CD4-positive, alpha-beta T cell treated with Interleukin-4 for 4 hours (primary cell): ENCODE measurements at regions not wholly inside any gene's neighbourhood (a gene's known extent, or its start where the extent isn't known, plus 50 kb on each side); places are given as distances from the start of the nearest gene placed in this dataset.
"Not testable (repeated sequence)": the region's sequence is repeated elsewhere in the genome, so short reads cannot be mapped to it uniquely, and the experiment has no call there.

Experiments used
- DNase-seq: peaks from one replicate; pipeline ENCODE4 v3.0.0-alpha.2; 2020

DNA sequence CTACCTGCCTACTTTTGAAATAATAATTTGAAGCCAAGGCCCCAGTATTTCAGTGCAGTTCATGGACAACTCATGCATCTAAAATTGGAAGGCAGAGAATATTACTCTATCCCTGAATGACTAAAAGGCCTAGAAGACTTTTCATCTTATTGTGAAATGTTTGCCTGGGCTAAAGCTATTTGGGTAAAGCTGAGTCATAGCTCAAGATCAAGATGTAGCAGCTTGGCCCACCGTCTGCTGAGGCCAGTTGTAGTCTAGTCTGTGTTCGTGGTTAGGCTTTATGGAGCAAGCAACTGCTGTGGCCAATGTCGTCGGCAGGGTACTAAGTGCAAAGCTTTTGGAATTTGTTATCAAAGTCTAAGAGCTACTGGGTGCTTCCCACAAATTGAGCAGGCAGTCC, 929.1 kb downstream of the RAB28 start:
- DNase-seq = no peak

DNA sequence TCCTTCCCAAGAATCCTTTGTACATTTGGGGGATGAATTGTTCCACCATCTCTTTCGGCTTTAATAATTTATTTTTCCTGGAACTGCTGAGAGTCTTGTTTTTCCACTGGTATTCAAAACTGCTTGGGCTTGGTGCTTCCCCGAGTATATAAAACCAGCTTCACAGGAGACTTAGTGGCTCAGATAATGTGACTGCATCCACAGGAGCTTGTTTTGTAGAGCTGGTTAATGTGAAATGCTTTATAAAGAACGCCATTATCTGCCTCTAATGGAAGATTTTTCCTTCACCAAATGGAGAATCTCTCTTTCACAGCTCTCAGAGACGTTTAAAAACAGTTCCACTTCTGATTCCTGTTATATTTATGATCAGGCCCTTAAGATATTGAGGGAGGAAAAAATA, 935.5 kb downstream of the RAB28 start:
- no peak for DNase-seq

DNA sequence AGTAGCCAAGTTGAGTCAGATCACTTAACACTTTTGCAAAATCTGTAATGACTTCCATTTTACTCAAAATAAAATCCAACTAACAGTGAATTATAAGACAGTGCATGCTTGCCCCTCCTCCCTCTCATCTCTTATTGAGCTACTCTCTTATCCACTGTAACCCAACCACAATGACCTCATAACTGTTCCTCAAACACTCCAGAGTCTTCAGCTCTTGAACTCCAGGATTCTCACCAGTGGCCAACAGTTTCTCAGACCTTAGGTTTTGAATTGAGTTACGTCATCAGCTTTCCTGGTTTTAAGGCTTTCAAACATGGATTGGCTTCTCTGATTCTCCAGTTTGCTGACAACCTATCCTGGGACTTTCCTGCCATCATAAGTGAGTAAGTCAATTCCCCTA, 938.3 kb downstream of the RAB28 start:
- no peak for DNase-seq

DNA sequence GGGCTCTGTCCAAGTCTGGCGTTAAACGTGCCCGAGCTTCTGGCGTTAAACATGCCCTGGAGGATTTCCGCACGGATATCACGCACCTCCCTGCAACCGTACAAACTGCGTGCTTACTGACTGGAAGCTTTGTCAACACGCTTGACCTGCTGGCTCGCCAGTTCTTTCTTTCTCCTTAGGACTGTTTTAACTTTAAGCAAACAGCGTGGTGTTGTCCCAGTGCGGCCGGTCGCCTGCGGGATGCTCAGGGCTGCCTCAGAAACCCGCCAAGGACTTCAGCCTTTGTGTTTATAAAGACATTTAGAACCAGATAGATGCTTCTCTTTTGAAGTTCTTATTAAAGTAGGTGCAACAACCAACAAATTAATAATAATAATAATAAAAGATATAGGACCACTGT, 946.0 kb downstream of the RAB28 start:
- DNase-seq = no peak

DNA sequence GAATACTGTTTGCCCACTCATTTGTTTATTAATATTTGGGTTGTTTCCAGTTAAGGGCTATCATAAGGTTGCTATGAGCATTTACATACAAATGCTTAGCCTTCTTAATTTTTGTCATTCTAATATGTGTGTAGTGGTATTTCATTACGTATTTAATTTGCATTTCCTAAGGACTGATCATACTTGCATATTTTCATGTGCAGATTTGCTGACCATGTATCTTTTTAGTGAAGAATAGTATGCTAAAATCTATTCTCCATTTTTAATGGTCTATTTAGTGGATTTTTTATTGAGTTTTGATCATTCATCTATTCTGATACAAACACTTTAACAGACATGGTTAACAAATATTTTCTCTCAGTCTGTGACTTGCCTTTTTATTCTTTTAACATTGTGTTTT, 949.5 kb downstream of the RAB28 start:
- no peak for DNase-seq

DNA sequence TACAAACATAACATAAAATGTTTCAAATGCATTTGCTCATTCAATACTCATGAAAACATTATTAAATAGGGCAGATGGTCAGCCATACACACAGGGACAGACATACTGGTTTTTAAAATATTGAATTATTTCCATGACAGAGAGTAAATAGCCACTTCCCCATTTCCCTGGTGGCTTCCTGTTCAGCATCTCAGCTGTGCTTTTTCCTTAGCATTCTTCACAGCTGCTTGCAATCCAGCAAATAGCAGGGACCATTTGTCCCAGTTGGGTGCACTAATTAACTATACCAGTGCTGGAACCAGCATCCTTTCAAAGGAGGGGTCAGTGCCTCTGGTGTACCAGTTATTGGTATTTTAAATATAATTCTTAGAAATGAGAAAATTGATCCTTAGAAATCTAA, 964.7 kb downstream of the RAB28 start:
- DNase-seq = no peak

DNA sequence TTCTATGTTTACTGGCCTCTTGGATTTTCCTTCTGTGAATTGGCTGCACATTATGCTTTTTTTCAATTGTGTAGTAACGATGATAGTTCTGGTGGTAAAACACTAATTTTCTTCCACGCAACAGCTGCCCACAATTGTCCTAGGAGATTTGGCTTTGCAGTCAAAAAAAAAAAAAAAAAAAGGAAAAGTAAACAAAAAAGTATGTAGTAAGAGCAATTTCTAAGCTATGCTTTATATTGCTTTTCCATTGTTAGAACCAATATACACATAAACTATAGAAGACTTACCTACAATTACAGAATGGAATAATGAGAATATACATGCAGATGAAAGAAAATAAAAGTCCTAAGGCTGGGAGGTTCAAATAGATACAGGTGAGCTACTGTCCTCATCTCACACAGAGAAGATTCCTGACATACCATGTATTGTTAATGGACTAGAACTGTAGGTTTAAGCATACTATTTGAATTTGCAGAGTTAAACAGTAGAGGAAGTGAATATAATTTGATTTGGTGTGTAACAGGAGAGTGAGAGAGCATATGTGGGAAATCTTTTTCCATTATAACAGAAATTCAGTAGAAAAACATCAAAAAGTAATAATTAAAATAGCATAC, 976.2 kb downstream of the RAB28 start:
- no peak for DNase-seq

DNA sequence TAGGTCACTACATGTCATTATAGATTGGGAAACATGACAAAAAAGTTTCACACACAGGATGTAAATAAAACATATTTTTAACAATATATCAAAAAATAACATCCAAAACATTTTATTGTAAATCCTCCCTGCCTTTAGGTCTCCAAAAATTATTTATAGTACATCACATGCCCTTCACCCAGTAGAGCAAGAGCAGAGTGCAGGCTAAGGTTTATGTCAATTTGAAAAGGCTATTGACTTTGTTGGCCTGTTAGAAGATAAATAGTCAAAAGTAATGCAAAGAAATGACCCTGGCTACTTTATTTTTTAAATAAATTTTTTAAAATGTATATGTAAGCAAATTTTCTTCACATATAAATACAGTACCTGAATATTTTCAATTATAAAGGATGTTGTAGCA, 983.7 kb downstream of the RAB28 start:
- DNase-seq = no peak

DNA sequence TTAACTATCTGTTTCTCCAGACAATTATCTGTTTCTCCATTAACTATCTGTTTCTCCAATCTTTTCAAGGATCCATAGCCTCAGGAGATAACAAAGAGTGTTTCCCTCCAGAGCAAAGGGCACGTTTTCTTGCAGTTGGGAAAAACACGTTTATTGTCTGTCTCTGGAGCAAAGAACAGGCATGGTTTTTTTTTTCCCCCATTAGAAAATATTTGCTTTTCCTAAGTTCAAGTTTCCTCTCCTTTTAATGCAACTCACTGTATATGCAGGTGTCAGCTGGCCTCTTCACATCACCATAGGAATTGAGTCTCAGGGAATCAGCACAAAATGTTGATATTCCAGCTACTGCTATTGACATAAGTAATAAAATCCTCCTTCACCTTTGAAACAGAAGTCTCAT, 984.4 kb downstream of the RAB28 start:
- DNase-seq = no peak

DNA sequence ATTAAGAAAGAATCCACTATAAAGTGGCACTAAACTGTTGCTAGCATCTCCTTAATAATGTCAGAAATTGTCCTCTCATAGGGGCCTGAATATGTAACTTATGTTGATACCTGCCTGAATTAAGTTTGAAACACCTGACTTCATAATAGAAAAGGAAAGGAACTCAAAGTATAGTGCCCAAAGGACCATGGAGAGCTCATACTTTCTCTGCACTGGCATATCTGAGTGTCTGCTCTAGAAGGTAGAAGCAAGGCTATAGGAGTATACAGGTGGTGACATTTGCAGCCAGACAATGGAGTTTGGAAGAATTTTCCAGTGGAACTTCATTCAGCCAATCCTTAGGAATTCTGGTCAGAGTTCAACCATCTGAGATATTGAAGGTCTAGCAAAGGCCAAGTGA, 988.9 kb downstream of the RAB28 start:
- no peak for DNase-seq

DNA sequence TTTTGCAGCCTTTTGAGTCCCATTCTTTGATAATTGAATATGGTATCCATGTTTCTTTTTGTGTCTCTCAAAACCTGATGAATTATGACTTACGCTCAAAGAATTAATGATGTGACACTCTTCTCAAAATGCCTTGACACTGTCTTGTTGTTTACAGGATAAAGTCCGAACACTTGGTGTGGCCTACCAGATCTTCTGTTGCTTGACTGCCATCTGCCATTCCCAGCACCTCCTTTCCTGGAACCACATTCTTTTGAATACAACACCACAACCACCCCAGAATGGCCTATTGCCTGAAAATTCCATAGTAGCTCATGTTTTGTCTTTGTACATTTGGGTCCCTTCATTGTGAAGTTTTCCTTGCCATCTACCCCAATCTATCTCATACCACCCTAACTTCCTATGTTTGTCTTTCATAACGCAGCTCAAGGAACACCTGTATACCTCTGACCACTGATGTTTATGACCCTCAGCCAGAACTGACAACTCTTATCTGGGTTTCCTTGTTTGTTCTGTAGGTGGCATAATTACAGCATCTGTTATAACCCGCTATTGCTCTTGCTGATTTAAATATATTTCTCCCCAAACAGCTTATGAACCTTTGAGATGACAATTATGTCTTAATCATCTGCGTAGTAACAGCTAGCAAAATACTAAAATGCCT, 991.3 kb downstream of the RAB28 start:
- no peak for DNase-seq

DNA sequence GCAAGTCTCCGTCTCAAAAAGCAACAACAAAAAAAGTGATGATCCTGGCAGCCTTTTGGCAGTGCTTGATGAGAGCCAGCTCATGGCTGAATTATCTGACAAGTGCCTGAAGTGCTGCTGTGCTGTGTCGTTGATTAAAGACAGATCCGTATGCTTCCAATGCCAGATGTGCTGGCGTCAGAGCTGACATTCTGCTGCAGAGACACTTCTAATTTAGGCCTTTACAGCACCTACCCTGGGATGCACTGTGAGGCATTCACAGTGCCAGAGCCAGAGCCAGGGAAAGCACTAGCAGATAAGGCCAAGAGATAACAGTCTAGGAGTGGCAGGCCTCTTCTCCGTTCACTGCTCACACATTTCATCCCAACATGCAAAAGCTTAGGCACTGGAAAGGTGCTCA, 995.5 kb downstream of the RAB28 start:
- no peak for DNase-seq

DNA sequence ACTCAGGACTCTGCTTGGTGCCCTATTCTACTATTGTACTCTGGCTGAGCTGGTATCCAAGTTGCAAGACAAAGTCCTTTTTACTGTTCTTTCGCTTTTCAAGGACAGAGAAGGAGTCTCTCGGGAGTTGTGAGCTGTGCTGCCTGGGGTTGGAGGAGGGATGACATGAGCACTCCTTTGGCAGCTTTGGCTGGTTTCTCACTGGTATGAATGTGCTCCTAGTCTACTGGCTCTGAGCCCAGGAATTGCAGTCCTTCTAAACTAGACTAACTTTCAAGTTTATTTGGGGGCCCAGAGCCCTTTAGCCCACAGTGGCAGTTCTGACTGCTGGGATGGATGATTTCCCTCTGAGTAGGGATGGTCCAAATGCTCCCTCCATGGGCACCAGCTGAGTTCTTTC, 997.1 kb downstream of the RAB28 start:
- DNase-seq = no peak

DNA sequence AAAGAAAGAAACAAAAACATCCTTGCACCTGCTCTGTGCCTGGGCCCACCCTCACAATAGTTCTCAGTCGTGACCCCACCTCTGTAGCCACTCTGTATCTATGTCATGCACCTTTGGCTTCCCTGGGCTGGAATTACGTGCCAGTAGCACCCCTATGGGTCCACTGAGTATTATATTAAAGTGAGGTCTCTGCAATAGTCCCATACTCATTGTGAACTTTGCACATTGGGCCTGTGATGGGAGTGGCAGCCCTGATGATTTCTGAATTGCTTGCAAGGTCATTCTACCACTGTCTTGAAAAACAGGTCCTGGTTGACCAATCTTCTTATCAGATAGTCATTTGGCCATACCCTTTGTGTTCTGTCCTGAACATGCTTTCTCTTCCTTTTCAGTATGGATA, 1012.1 kb downstream of the RAB28 start:
- no peak for DNase-seq

DNA sequence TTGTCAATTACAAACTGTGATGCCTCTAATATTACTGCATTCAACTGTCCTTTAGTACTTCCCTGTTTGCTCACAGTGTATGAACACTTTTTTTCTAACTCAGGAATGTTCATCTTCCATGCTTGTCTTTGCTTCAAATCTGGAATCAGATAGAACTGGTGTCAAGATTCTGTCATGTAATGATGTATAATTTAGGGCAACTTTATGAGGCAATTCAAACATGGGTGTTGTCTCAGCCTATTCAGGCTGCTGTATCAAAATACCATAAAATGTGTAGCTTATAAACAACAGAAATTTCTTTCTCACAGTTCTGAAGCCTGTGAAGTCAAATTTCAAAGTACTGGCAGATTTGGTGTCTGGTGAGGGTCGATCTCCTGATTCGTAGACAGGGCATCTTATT, 1012.9 kb downstream of the RAB28 start:
- no peak for DNase-seq

DNA sequence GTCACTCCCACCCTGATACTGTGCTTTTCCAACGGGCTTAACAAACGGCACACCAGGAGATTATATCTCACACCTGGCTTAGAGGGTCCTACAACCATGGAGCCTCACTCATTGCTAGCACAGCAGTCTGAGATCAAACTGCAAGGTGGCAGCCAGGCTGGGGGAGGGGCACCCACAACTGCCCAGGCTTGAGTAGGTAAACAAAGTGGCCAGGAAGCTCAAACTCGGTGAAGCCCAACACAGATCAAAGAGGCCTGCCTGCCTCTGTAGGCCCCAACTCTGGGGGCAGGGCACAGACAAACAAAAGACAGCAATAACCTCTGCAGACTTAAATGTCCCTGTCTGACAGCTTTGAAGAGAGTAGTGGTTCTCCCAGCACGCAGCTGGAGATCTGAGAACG, 1022.6 kb downstream of the RAB28 start:
- DNase-seq = not testable (repeated sequence)

DNA sequence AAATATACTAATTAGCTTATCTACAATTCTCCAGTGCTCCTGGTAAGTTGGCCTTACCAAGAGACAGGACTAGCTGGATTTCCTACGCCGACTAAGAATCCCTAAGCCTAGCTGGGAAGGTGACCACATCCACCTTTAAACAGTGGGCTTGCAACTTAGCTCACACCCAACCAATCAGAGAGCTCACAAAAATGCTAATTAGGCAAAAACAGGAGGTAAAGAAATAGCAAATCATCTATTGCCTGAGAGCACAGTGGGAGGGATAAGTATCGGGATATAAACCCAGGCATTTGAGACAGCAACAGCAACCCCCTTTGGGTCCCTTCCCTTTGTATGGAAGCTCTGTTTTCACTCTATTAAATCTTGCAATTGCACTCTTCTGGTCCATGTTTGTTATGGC, 1025.0 kb downstream of the RAB28 start:
- no peak for DNase-seq

DNA sequence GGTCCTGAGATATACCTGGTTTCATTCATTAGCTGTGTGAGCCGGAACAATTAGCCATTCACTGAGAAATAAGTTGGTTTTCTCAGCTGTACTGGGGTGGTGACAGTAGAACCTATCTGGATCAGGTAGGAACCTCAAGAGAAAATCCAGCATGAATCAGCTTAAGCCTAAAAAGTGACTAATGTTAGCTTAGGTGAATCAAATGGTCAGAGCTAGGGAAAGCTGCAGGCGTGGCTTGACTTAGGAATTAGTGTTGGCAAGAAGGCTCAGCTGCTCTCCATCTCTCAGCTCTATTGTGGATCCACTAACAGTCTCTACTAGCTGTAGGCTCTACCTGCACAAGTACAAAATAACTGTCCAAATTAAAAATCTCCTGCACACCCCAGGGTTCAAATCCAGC, 1025.5 kb downstream of the RAB28 start:
- no peak for DNase-seq

DNA sequence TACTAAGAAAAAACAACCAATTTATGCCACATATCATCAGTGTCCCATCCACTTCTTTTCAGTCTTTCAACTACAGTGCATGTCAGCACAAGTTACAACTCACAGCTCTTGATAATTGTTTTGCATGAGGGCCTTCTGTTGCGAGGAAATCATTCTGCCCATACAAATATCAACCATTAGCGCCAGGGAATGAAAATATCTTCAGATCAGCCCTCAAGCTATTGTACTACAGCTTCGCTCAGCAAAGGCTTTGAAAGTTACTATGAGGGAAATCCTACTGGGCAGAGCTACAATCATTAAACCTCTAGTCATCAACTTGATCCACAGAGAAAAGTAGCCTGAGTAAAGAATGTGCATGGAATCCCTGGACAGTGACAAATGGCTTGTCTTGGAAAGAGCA, 1023.6 kb upstream of the HS3ST1 start:
- DNase-seq = no peak

DNA sequence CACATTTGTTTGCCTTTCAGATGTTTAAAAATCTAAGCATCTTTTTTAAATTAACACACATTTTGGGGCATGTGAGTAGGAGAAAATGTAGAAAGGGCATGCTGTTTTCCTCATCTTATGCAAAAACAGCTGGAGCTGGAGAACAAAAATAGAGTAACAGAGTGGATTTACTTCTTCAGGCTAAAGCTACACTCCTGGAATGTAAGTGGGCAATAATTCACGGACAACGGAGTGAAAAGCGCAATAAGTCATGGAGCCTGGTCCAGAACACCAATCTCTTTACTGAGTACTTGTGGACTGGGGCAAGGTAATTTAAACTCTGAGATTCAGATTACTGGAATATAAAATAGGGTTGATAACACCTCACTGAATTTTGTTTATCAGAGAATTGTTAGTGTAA, 1018.8 kb upstream of the HS3ST1 start:
- no peak for DNase-seq

DNA sequence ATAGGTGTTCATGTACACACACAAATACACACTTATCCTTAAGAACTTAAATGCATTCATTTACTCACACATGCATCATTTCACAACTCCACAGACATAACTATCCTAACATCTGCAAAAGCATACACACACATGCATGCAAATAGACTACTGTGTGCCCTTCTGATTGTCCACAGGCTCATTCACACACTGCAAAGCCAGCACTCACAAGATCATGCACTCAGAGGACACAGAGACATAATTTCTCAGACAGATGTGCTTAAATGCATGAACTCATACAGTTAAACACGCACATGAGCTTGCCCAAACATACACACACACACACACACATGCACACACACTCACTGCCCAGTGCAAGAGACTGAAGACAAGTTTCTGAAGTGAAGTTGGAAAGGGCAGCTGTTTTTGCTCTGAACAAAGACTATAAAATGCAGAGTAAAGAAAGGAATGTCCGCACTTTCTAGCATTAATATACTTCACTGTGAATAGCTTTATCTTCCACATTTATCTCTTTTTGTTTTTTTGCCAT, 1018.0 kb upstream of the HS3ST1 start:
- no peak for DNase-seq

DNA sequence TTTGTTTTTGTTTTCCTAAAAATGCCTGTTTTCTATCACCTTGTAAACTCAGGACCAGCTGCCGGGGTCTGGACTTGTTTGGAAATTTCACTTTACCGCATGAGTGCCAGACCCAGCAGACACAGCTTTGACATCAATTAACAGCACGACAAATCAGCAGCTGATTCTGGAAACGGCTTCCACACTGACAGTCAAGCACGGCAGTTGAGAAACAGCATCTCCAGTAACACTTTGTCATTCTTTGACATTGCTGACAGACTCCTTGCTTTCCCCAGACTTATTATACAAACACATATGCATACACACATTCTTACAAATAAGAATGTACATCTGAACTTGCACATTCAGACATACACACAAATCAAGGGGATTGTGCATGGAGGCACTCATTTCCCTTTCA, 1017.6 kb upstream of the HS3ST1 start:
- no peak for DNase-seq

DNA sequence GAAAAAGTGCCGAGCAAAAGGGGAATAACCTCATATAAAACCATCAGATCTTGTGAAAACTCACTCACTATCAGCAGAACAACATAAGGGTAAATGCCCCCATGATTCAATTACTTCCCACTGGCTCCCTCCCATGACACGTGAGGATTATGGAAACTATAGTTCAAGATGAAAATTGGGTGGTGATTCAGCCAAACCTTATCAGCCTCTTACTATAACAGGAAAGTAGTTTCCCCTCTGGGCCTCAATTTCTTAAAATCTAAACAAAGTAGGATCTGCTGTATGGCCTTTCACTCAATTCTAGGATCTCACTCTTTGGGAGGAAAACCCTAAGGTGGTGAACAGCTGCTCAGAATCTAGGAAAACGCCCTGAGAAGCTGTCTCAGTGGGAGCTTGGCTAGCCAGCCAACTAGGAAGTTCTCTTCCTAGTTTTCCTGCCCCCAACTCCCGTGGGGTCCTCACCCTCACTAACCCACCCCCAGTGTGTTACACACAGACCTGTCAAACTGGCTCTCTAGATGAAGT, 1017.1 kb upstream of the HS3ST1 start:
- DNase-seq = no peak

DNA sequence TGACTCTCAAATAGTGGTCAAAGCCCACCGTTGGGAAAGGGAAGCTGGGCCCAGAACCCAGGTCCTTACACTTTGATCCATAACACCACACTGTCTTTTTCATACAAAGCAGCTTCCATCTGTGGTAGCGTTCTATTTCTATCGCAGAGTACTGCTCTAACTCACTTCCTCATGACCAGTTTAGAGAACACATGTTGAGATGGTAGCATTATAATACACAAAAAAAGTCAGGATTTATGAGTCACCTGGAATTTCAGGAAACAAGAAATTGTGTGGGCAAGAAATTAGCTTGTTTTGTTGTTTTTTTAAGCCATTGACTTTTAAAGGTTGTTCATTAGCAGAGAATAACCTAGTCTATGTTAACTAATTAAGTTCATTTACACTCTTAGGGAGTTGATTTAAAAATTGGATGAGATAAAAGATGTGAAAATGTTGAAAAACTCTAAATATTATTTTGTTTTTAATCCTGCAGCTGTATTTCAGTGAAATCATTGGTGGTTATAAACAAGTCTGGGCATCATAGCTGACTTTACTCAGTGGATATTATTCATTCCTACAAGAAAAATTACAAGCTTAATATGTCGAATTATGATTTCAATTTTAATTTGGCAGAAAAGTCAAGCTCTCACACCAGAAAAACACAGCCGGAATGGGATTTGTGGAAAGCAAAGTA, 1011.1 kb upstream of the HS3ST1 start:
- DNase-seq = no peak
